Adipocyte (in vitro differentiated cells): ENCODE measurements at regions not wholly inside any gene's neighbourhood (a gene's known extent, or its start where the extent isn't known, plus 50 kb on each side); places are given as distances from the start of the nearest gene placed in this dataset.

Experiments used
- DNase-seq: peaks from one replicate; pipeline ENCODE4 v3.0.0-alpha.2; 2015; ENCODE audit warnings: low read depth
- H3K27me3 ChIP-seq: replicated peaks from 2 replicates; pipeline ENCODE4 v1.7.0; 2013; ENCODE audit warnings: mild to moderate bottlenecking, low read length, moderate library complexity; ENCODE audit not compliant: control insufficient read depth, insufficient read depth
- H3K36me3 ChIP-seq: 2 replicates; pipeline ENCODE4 v1.7.0; 2013; ENCODE audit warnings: low read length, mild to moderate bottlenecking, moderate library complexity; ENCODE audit not compliant: control insufficient read depth, insufficient read depth, severe bottlenecking
- H3K4me1 ChIP-seq: 2 replicates; pipeline ENCODE4 v1.7.0; 2013; ENCODE audit warnings: mild to moderate bottlenecking, low read length, moderate library complexity; ENCODE audit not compliant: control insufficient read depth, insufficient read depth
- H3K4me3 ChIP-seq: 2 replicates; pipeline ENCODE4 v1.7.0; 2013; ENCODE audit warnings: mild to moderate bottlenecking, low read length, moderate library complexity
- H3K9ac ChIP-seq: 2 replicates; pipeline ENCODE4 v1.7.0; 2013; ENCODE audit warnings: mild to moderate bottlenecking, low read length, moderate library complexity
- H3K9me3 ChIP-seq: 2 replicates; pipeline ENCODE4 v1.7.0; 2013; ENCODE audit warnings: mild to moderate bottlenecking, low read length, moderate library complexity; ENCODE audit not compliant: control insufficient read depth

DNA sequence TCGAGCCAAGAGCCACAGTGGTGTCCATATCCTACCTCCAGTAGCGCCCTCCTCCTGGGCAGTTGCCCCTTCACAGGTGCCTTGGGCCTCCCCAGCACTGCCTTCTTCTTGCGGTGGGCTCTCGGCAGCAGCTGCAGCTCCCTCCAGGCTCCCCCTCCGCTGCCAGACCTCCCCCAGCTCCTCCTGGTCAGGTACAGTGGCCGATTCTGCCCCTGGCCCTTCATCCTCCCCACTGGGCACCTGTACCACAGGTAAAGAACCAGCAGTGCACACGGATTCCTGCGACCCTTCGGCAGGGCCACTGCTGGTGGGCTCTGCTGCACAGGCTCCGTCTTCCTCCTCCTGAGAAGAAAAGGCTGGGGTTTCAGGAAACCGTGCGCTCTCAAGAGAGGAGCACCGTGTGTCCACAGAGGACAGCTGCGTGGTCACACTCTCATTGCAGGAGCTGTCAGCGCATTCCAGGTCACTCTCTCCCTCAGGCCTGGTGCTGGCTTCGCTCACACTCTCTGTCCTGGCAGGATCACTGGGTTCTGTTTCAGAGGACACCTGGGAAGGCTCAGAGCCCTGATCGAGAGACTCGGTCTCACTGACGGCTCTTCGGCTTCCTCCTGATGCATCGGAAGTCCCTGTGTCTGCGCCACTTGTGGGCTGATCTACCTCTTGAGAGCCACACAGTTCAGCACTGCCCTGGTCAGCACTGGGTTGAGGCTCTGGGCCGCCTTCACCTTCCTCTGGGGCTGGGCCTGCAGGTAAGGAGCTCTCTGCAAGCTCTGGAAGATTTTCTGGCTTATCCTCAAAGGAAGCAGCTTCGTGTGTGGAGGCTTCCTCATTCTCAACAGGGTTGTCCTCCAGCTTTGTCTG is 147.4 kb upstream of the STK17B start:
- H3K9ac ChIP-seq: no peak overlapping the region
- peaks cover 8% of the 10 kb centered on the region for H3K36me3 ChIP-seq
- no peak for DNase-seq
- no peaks in the 10 kb centered on the region for H3K9me3 ChIP-seq
- H3K4me1 ChIP-seq: peaks cover 29% of the 10 kb centered on the region
- no peak overlapping the region for H3K4me3 ChIP-seq
- H3K27me3 ChIP-seq: no peaks in the 10 kb centered on the region

DNA sequence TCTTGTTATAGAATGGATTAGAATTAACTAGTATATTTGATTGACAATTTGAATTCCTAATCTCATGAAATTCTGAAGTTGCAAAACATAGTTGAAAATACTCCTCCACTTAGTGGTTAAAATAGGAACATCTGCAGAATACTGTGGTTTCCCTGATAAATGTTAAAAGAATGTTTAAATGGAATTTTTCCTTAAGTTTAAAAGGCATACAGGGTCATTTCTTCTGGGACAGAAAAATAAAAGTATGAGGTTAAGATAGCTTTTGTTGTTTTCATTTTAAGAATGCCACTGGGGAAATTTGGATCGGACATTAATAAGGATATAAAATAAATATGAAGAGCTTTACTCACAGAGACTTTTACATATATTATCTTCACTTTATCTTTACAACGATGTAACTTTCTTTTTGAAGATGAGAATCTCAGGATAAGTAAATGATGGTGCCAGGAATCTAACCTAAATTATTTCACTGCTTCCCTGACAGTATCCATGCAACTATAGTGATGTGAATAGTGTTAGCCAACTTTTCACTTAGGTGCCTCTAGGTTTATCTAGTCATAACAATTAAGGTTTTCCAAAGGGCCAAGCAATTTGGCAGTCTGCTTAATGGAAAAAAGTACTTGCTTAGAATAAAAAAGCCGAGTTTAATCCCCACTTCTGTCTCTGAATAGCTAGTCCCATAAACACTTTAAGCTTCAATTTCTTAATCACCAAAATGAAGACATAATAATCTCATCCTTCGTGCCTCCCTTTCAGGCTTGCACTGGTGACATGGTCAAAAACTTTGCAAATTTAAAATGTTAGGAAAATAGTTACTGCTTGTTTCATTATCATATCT is 151.8 kb upstream of the STK17B start:
- peak; percentile 77 for DNase-seq

DNA sequence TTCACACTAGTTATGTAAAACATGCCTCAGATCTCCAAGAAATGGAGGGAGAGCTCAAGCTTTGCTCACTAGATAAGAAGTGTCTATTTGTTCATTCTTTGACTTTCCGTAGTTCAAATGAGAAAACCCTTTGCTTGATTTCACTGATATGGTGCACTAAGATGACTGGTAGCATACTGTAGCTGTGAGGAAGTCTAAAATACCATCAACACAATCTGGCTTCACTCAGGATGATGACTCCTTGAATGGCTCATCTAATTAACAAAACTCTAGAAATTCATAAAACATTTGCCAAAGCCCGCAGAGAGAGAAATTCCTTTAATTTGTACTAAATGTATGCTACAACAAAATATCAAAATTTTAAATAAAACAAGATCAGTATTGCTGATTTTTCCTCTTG is 152.8 kb upstream of the STK17B start:
- no peaks in the 10 kb centered on the region for H3K27me3 ChIP-seq
- DNase-seq: peak; percentile 46
- H3K36me3 ChIP-seq: peaks cover 3% of the 10 kb centered on the region
- no peaks in the 10 kb centered on the region for H3K9me3 ChIP-seq
- peak overlapping the region; percentile 72 for H3K9ac ChIP-seq
- no peak overlapping the region for H3K4me3 ChIP-seq
- H3K4me1 ChIP-seq: peaks cover 30% of the 10 kb centered on the region

More for the DNA sequence above, 151.8 kb upstream of the STK17B start:
- no peaks in the 10 kb centered on the region for H3K27me3 ChIP-seq
- peak overlapping the region; percentile 40 for H3K4me3 ChIP-seq
- H3K36me3 ChIP-seq: peaks cover 4% of the 10 kb centered on the region
- peaks cover 30% of the 10 kb centered on the region for H3K4me1 ChIP-seq
- H3K9me3 ChIP-seq: no peaks in the 10 kb centered on the region
- H3K9ac ChIP-seq: peak overlapping the region; percentile 72

DNA sequence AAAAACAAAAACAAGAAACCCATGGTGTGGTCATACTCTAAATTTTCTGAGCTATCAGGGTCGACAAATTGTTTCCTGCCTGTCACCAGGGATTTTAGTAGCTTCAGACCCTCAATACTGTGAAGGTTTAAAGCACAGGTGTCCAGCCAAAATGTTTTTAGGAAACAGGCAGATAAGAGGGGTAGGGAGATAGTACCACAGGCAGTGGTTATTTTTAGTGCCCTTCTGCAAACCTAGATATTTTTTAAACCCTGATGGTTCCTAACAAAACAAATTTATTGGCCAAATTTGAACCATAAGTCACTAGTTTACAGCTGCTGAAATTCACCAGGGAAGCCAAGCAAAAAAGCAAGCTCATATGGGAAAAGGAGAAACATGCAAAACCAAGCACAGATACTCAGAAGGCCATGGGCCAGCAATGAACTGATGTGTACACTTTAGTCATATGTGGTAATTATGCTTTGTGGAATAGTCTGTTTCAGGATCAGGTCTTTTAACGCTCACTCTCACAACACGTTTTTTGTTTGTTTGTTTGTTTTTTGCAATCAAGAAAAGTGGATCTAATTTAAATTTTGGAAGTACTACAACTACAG is 156.8 kb upstream of the STK17B start:
- Histone ChIP-seq H3K4me3 (no peak overlapping the region), H3K9me3 (no peaks in the 10 kb centered on the region), H3K27me3 (no peaks in the 10 kb centered on the region), H3K36me3 (no peaks in the 10 kb centered on the region), H3K4me1 (peaks cover 47% of the 10 kb centered on the region), H3K9ac (no peak overlapping the region)
- no peak for DNase-seq

DNA sequence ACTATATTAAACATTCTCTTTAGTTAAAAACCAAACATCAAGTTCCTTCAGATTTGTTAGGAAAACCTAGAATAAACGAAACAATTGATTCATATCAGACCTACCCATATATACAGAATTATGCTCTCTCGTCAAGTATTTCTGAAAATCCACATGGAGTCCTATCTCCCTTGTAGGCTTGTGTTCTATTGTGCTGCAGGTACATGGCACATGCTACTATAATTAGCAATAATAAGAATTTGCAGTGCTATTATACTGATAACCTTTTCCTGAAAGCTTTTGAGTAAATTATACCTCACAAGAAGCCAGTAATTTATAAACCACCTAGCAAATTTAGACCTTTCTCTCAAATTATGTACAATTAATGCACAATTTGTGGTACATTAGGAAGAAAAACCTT is 158.6 kb upstream of the STK17B start:
- DNase-seq: no peak
- H3K36me3 ChIP-seq: no peaks in the 10 kb centered on the region
- H3K27me3 ChIP-seq: no peaks in the 10 kb centered on the region
- H3K4me1 ChIP-seq: peaks cover 30% of the 10 kb centered on the region
- H3K4me3 ChIP-seq: no peak overlapping the region
- no peaks in the 10 kb centered on the region for H3K9me3 ChIP-seq
- H3K9ac ChIP-seq: no peak overlapping the region

DNA sequence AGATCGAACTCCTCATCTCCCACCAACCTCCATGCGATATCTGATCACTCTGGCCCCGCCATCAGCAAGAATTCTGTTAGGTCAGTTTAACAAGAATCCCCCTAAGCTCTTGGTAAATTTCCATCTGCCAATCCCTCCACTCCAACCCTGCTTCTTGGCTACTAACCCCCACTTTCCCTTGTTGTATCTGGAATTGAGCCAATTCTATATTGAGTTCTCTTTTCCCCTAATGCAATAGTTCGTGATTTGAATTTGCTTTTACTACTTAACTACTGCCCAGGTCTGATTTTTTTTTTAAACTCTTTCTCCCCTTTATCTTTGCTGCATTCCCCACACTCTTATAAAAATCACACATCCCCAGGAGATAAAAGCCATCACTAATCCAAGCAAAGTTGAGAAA is 159.3 kb upstream of the STK17B start:
- Histone ChIP-seq H3K9me3 (no peaks in the 10 kb centered on the region), H3K36me3 (no peaks in the 10 kb centered on the region)

DNA sequence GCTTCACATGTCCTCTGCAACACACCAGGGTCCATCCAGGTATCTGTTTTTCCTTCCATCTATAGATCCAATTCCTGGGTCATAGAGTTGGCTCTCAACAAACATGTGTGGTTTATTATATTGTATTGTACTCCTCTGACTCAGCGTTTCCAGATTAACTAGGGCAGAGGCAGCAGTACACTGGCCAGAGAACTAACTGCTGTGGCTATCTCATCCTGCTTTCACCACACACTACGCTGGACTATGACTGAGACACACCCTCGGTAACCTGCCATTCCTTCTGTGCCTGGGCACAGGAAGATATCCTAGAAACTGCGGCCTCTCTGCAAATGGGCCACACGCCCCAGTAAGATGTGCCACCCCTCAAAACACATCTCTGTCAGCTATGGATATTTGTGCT is 159.8 kb upstream of the STK17B start:
- Histone ChIP-seq H3K4me3 (peak overlapping the region; percentile 17), H3K36me3 (no peaks in the 10 kb centered on the region), H3K9ac (peak overlapping the region; percentile 47), H3K4me1 (peaks cover 35% of the 10 kb centered on the region), H3K27me3 (no peaks in the 10 kb centered on the region), H3K9me3 (no peaks in the 10 kb centered on the region)
- peak; percentile 83 for DNase-seq

More for the DNA sequence above, 159.3 kb upstream of the STK17B start:
- Histone ChIP-seq H3K9ac (peak overlapping the region; percentile 45), H3K4me3 (peak overlapping the region; percentile 17), H3K4me1 (peaks cover 33% of the 10 kb centered on the region), H3K27me3 (no peaks in the 10 kb centered on the region)
- no peak for DNase-seq

DNA sequence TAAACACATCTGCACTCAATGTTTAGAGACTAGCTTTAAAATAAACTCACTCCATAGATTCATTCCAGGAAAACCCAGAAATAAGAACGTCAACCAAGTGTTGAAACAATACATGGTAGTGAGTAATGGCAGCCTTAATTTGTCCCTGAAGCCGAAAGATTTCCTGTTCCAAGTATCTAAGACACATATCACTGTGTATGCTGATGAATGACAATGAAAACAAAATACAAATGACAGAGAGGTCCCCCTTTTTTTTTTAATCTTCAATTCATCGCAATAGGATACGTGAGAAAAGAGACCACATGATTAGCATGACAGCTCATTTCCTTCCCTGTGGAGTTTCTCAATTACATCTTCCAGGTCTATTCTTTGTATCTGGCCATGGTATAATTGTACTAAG is 160.5 kb upstream of the STK17B start:
- no peaks in the 10 kb centered on the region for H3K36me3 ChIP-seq
- peak overlapping the region; percentile 47 for H3K9ac ChIP-seq
- peak overlapping the region; percentile 17 for H3K4me3 ChIP-seq
- DNase-seq: peak; percentile 39
- H3K27me3 ChIP-seq: no peaks in the 10 kb centered on the region
- H3K9me3 ChIP-seq: no peaks in the 10 kb centered on the region
- H3K4me1 ChIP-seq: peaks cover 35% of the 10 kb centered on the region

DNA sequence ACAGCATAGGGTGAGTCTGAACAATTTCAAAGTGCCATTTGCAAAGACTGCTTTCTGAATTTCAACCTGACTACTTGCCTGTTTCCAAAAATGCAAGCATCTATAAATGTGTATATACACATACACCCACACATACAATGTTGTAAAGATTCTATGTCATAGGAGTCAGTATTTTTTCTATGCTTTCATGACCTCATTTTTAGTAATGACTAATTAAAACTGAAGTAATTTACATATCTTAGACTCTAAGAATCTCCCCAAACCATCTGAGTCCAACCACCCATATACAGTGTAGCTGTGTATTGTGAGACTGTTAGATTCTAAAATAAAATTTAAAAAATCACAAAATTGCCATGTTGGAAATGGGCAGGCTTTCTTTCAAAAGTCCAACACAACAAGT is 162.0 kb upstream of the STK17B start:
- DNase-seq: no peak
- Histone ChIP-seq H3K36me3 (no peaks in the 10 kb centered on the region), H3K9me3 (no peaks in the 10 kb centered on the region), H3K4me3 (no peak overlapping the region), H3K27me3 (no peaks in the 10 kb centered on the region), H3K9ac (no peak overlapping the region), H3K4me1 (peaks cover 35% of the 10 kb centered on the region)

DNA sequence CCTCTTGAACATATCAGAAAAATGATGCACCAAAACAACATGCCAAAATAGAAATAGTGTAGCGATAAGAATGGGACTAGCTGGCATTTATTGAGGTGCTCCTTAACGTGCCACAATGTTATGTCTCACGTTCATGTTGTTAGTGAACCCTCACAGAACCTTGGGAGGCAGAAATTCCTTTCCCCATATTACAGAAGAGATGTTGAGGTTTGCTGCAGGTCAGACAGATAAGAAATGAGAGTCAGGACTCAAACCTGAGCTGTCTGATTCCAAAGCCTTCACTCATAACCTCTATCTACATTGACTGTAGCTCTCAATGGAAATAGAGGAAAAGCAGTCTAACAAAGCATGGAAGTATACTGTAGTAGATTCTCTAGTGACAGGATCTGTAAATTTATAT is 163.3 kb upstream of the STK17B start:
- H3K36me3 ChIP-seq: no peaks in the 10 kb centered on the region
- DNase-seq: peak; percentile 32
- H3K9me3 ChIP-seq: no peaks in the 10 kb centered on the region
- no peak overlapping the region for H3K9ac ChIP-seq
- H3K27me3 ChIP-seq: no peaks in the 10 kb centered on the region
- no peak overlapping the region for H3K4me3 ChIP-seq
- peaks cover 35% of the 10 kb centered on the region for H3K4me1 ChIP-seq

DNA sequence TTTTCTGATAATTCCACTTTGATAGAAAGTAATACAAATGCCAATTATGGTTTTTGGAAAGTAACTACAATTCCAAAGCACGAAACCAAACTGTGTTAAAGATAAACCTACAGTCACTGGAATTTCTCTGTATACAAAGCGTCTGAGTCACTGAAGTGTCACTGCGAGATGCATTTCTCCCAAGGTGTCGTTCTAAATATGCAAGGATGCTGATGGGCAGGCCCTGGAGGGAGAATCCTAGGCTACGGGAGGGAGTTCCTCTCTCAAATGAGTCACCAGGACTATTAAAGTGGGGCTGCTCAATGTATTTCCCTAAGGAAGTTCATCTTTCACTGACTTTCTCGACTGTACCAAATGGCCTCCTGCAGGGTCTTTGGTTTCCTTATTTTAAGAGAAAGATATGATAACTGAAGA is 163.8 kb upstream of the STK17B start:
- peak; percentile 69 for DNase-seq
- H3K36me3 ChIP-seq: no peaks in the 10 kb centered on the region
- no peaks in the 10 kb centered on the region for H3K27me3 ChIP-seq
- no peak overlapping the region for H3K4me3 ChIP-seq
- no peak overlapping the region for H3K9ac ChIP-seq
- H3K4me1 ChIP-seq: peaks cover 31% of the 10 kb centered on the region
- H3K9me3 ChIP-seq: no peaks in the 10 kb centered on the region
